ENCODE measurements at regions not wholly inside any gene's neighbourhood (a gene's known extent, or its start where the extent isn't known, plus 50 kb on each side); places are given as distances from the start of the nearest gene placed in this dataset.
A peak's percentile ranks its signal among the peaks of the same experiment; 100 is the strongest.

- no peak for DNase-seq
Measured at GRCh38 chr2:150607390-150607811, 119.9 kb upstream of the RND3 start.

- DNase-seq, result no peak
Measured at GRCh38 chr2:150606380-150607060, 119.1 kb upstream of the RND3 start.

GRCh38 chr2:150605664-150606063, 118.2 kb upstream of the RND3 start:
- DNase-seq, result no peak

DNA sequence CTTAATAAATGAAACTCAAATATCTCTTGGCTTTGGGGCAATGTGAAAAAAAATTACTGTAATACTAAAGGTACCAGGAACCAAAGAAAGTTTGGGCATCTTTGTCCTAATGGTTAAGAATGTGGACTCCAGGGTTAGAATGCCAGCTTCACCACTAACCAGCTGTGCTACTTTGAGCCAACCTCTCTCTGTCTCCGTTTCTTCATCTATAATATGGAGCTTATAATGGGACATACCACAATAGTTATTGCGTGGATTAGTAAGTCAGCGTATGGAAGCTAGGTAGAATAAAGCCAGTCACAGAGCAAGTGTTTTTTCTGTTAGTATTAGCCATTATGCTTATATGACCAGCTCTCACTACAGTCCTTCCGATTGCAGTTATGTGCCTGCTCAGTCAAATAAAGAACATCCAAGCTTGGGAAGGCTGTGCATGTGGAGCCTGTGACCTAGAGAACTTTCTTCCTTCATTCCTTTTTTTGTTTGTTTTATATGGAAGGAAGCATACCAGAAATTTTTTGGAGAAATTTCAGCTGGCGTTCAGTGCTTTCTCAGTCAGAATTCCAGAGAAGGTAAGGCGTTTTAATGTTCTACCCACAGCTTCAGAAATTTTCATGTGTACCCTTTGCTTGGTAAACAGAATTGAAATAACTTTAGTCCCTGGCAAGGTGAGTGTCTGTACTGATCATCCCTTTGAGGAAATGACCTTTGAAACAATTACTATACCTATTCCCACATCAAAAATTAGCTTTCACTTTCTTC, 114.0 kb upstream of the RND3 start:
- no peak for DNase-seq

DNA sequence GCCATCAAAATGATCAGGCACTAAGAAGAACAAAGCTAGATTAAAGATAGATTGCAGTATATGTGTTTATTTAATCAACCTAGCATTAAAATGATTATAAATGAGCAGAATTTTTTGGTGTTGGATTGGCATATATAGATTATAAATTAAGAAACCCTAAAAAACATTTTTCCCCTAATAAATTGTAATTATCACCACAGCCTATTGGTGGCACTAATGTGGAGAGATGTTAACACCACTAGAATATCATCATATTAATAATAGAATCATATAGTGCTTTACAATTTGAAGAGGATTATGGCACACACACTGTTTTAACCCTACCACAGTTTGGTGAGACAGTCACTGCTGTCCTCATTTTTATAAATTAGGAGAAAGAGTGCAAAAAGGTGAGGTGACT, 112.4 kb upstream of the RND3 start:
- no peak for DNase-seq

GRCh38 chr2:150598383-150598782, 110.9 kb upstream of the RND3 start:
- DNase-seq, result no peak

GRCh38 chr2:150595803-150596470, 108.5 kb upstream of the RND3 start:
- no peak for DNase-seq

DNA sequence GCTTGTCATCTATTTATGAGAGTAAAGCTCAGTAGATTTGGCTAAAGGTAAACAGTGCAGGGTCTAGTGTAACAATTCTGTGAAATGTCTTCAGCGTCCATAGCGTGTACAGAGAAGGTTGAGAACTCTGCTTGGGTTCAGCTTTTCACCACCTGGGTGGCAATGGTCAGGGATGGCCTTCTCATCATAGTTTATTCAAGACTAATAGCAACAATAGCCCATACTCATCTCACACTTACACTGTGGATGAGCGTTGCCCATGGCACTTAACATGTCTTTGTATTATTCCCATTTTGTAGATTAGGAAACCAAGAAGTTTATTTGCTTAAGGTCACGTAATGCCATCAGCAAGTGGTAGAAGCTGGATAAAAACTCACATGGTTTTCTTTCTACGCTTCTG, 106.8 kb upstream of the RND3 start:
- DNase-seq, result no peak

- no peak for DNase-seq
Measured at GRCh38 chr2:150591496-150592285, 104.2 kb upstream of the RND3 start.

GRCh38 chr2:150589681-150590080, 102.2 kb upstream of the RND3 start:
- DNase-seq, result no peak

DNA sequence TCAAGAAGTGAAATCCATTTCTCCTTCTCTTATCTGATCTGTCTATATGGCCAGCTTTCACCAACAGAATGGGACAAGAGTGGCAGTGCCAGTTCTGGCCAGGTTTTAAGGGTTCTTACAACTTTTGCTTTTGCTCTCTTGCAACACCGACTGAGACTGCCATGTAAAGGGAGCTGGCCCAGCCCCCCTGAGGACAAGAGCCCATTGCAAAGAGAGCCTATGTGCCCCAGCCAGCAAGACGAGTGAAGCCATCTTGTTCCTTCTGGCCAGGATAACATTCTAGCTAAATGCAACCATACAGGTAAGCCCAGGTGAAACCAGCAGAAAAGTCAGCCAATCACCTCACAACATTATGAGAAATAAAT, 101.0 kb upstream of the RND3 start:
- DNase-seq, result no peak

DNA sequence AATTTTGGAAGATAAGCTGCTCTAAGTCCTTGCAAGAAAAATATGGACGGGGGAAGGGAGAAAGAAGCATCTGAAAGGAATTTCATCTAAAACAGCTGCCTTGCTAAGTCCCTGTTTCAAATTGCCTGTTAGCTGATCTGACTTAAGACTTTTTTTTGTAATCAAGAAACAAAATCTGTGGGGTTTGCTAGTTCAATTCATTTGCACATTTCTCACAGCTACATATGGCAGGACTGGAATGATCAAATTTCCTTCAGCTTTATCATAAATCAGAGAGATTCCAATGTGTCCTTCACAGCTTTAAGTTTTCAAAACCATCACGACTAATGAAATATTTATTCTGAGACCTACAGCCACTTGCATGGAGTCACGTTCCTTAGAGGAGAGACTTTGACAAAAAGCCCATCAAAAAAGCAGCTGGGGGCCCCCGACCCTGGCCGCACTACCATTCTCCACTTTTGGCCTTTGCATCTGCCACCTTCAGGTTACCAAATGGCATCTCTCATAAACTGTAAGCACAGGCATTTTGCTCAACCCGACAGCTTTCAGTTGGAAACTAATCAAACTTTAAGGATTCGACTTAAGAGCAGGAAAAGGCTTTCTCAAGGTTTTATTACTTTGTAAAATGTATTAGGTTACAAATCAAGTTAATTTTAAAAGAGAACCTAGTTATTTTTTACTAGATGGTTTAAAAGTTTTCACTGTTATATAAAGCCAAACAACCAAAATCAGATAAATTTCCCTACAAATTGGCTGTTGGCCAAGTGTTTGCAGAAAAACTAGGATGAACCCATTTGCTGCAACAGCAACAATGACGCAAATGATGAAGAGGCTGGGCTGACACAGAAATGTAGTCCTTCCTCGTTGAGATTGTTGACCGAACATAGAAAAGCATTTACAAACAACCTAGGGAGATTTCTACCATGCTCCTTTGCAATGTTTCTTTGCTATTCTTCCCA, 100.4 kb upstream of the RND3 start:
- peak in 1 of 2 donors; percentile 3 for DNase-seq

GRCh38 chr2:150586858-150587257, 99.4 kb upstream of the RND3 start:
- DNase-seq, result no peak

- no peak for DNase-seq
Measured at GRCh38 chr2:150585221-150585971, 97.9 kb upstream of the RND3 start.

- no peak for DNase-seq
Measured at GRCh38 chr2:150584081-150584480, 96.6 kb upstream of the RND3 start.

GRCh38 chr2:150581717-150582472, 94.4 kb upstream of the RND3 start:
- no peak for DNase-seq

- DNase-seq, result no peak
Measured at GRCh38 chr2:150578481-150578880, 91.0 kb upstream of the RND3 start.

DNA sequence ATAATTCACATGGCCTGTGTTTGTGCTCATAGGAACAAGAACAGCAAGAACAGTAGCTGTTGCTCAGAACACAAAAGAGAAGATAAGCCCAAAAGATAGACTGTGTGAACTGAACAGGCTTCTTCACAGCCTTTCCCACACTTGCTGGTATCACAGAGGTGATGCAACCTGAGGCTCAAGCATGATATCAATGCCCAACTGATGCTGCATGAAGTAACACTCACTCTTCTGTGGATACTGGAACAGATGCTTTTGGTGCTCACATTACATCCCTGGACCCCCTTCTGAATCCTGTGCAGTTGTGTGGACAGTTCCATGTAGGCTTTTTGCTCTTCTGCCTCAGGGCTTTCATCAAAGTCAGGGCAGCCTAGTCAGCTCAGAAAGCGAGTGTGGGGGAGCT, 88.4 kb upstream of the RND3 start:
- DNase-seq, result no peak

DNA sequence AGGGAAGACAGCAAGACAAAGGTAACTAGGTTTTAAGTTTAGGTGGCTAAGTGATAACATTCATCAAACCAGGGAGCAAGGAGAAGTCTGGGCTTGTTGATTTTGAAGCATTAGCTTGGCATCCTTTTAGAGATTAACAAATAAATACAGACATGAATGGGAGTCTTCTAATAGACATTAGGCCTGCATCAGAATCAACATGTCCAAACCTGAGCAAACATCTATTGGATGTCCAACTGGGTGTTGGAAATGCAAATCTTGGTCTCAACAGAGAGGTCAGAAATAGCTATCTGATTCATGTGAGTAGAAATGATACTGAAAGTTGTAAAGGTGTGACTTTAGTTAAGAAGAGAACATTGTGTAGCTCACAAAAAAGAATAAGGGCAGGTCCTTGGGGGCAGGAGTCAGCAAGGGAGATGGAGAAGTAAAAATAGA, 85.5 kb upstream of the RND3 start:
- DNase-seq, result no peak

GRCh38 chr2:150572194-150572766, 84.8 kb upstream of the RND3 start:
- no peak for DNase-seq
